Keratinocyte (primary cell): ENCODE measurements at regions not wholly inside any gene's neighbourhood (a gene's known extent, or its start where the extent isn't known, plus 50 kb on each side); places are given as distances from the start of the nearest gene placed in this dataset.

ENCODE experiments used
- DNase-seq: peaks from one replicate; pipeline ENCODE4 v3.0.0-alpha.2; 2011; ENCODE audit warnings: low read depth, missing footprints, low spot score
- FAIRE-seq: peaks from 2 replicates; lab custom pipeline; 2011; peaks lifted over from hg19 to GRCh38; lab: Jason Lieb, UNC
- H2AFZ ChIP-seq: 2 replicates; pipeline ENCODE4 v1.6.0; 2012; ENCODE audit warnings: low read length, control low read depth, inconsistent platforms; ENCODE audit not compliant: control insufficient read depth
- H3K27ac ChIP-seq: 2 replicates; pipeline ENCODE4 v1.5.1; 2011; ENCODE audit warnings: low read length; ENCODE audit not compliant: control insufficient read depth, insufficient read depth
- H3K27me3 ChIP-seq: 3 replicates; pipeline ENCODE4 v1.6.0; 2011; ENCODE audit warnings: low read length; ENCODE audit not compliant: control insufficient read depth, insufficient read depth; ENCODE audit errors: extremely low read depth
- H3K36me3 ChIP-seq, 2 experiments: 2 replicates in 1 of 2; 3 replicates in 1 of 2; pipeline ENCODE4 v1.5.1; 2011; ENCODE audit warnings: low read length in 2 of 2, mild to moderate bottlenecking in 1 of 2; ENCODE audit not compliant: control insufficient read depth in 2 of 2, insufficient read depth in 2 of 2; ENCODE audit errors: extremely low read depth in 1 of 2
- H3K4me1 ChIP-seq: 3 replicates; pipeline ENCODE4 v1.5.1; 2011; ENCODE audit warnings: low read length; ENCODE audit not compliant: control insufficient read depth, insufficient read depth; ENCODE audit errors: extremely low read depth
- H3K4me2 ChIP-seq: 3 replicates; pipeline ENCODE4 v1.6.0; 2011; ENCODE audit warnings: low read depth, low read length; ENCODE audit not compliant: control insufficient read depth, insufficient read depth; ENCODE audit errors: extremely low read depth
- H3K4me3 ChIP-seq, 3 experiments: fragments of 200-600 bp in 1 of 3; sonication (generic) in 1 of 3; 2 replicates in 2 of 3; 3 replicates in 1 of 3; pipeline ENCODE4 v1.5.1; 2011 to 2016; ENCODE audit warnings: low read length in 3 of 3, mild to moderate bottlenecking in 3 of 3, control low read depth in 2 of 3, inconsistent platforms in 1 of 3, low read depth in 1 of 3, mixed read lengths in 1 of 3, mixed run types in 1 of 3, moderate library complexity in 1 of 3; ENCODE audit not compliant: control insufficient read depth in 2 of 3, insufficient read depth in 2 of 3; ENCODE audit errors: extremely low read depth in 1 of 3
- H3K79me2 ChIP-seq: 2 replicates; pipeline ENCODE4 v1.6.0; 2012; ENCODE audit warnings: low read length; ENCODE audit not compliant: control insufficient read depth, insufficient read depth
- H3K9ac ChIP-seq: 3 replicates; pipeline ENCODE4 v1.6.0; 2011; ENCODE audit warnings: low read length; ENCODE audit not compliant: control insufficient read depth, insufficient read depth; ENCODE audit errors: extremely low read depth
- H3K9me1 ChIP-seq: 3 replicates; pipeline ENCODE4 v1.6.0; 2011; ENCODE audit warnings: low read length; ENCODE audit not compliant: control insufficient read depth, insufficient read depth; ENCODE audit errors: extremely low read depth
- H3K9me3 ChIP-seq: 2 replicates; pipeline ENCODE4 v1.5.1; 2012; ENCODE audit warnings: low read depth, low read length; ENCODE audit not compliant: control insufficient read depth
- H4K20me1 ChIP-seq: 3 replicates; pipeline ENCODE4 v1.6.0; 2011; ENCODE audit warnings: low read length; ENCODE audit not compliant: control insufficient read depth, insufficient read depth; ENCODE audit errors: extremely low read depth
- CTCF ChIP-seq, 3 experiments: IDR thresholded peaks in 1 of 3; conservative IDR thresholded peaks in 1 of 3; optimal IDR thresholded peaks in 1 of 3; 2 replicates in 2 of 3; 3 replicates in 1 of 3; pipeline versions ENCODE3 to v1.5.1; 2011; ENCODE audit warnings: low read length in 3 of 3, mild to moderate bottlenecking in 3 of 3, moderate library complexity in 2 of 3, control low read depth in 1 of 3, inconsistent platforms in 1 of 3; ENCODE audit not compliant: insufficient read depth in 2 of 3; ENCODE audit errors: extremely low read depth in 1 of 3
- EZH2 ChIP-seq: IDR thresholded peaks from one replicate; pipeline ENCODE4 v1.6.1; 2012; ENCODE audit warnings: inconsistent platforms, mild to moderate bottlenecking, low read length, moderate library complexity
- dilution Hi-C: fragments of 300-500 bp; cut with MboI; formaldehyde crosslinking; loops from one replicate; pipeline ENCODE4 v1.7.0; 2020; ENCODE audit warnings: low sequenced_read_pairs; ENCODE audit not compliant: extremely low pct_ligation_motif_present

DNA sequence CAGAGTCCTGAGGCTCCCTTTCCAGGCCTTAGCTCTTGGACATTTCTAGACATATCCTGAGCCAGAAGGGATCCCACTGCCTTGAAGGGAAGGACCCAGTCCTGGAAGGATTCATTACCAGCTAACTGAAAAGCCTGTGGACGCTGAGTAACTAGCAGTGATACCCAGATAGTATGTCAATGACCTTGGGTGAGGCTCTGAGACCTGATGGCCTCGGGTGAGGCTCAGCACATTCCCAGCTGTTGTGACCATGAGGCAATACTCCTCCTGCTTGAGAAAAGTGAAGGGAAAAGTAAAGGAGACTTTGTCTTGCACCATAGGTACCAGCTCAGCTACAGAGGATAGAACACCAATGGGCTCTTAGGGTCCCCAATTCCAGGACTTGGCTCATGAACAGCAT lies 268.1 kb downstream of the DKK2 start:
- no peaks in the 10 kb centered on the region for H4K20me1 ChIP-seq
- no peaks in the 10 kb centered on the region for H3K36me3 ChIP-seq
- TF ChIP-seq EZH2 (no peak), CTCF (optimal IDR thresholded peaks at IDR 0.05 in 1 of 3, IDR thresholded peaks at IDR 0.05 in 1 of 3, conservative IDR thresholded peaks at IDR 0.05 in 1 of 3; ENCODE audit: extremely low read depth in 1 of 3, insufficient read depth in 2 of 3, low read length in 3 of 3) (no peak)
- no peak overlapping the region for H3K27ac ChIP-seq
- H3K79me2 ChIP-seq: no peaks in the 10 kb centered on the region
- DNase-seq (no peak), FAIRE-seq (no peak)
- H3K9me1 ChIP-seq: no peaks in the 10 kb centered on the region
- no peaks in the 10 kb centered on the region for H3K27me3 ChIP-seq
- H3K9me3 ChIP-seq: no peaks in the 10 kb centered on the region
- H3K4me1 ChIP-seq: no peaks in the 10 kb centered on the region
- no peak overlapping the region for H3K4me3 ChIP-seq
- H2AFZ ChIP-seq: no peak overlapping the region
- no peak overlapping the region for H3K4me2 ChIP-seq
- no peak overlapping the region for H3K9ac ChIP-seq
- dilution Hi-C loops: no loop called here

GRCh38 chr4:106766519-106766918 lies 269.6 kb downstream of the DKK2 start:
- FAIRE-seq (no peak), DNase-seq (no peak)
- no peaks in the 10 kb centered on the region for H3K9me1 ChIP-seq
- no peaks in the 10 kb centered on the region for H3K4me1 ChIP-seq
- no peak for TF ChIP-seq EZH2
- TF ChIP-seq CTCF (optimal IDR thresholded peaks at IDR 0.05 in 1 of 3, IDR thresholded peaks at IDR 0.05 in 1 of 3, conservative IDR thresholded peaks at IDR 0.05 in 1 of 3; ENCODE audit: extremely low read depth in 1 of 3, insufficient read depth in 2 of 3, low read length in 3 of 3): no peak
- H3K9me3 ChIP-seq: no peaks in the 10 kb centered on the region
- H3K79me2 ChIP-seq: no peaks in the 10 kb centered on the region
- no peak overlapping the region for H3K9ac ChIP-seq
- H4K20me1 ChIP-seq: no peaks in the 10 kb centered on the region
- H3K27ac ChIP-seq: no peak overlapping the region
- dilution Hi-C loops: no loop called here
- no peaks in the 10 kb centered on the region for H3K36me3 ChIP-seq
- no peak overlapping the region for H3K4me3 ChIP-seq
- no peak overlapping the region for H3K4me2 ChIP-seq
- H2AFZ ChIP-seq: no peak overlapping the region
- no peaks in the 10 kb centered on the region for H3K27me3 ChIP-seq
